HG03045 (cell line): ENCODE measurements at regions not wholly inside any gene's neighbourhood (a gene's known extent, or its start where the extent isn't known, plus 50 kb on each side); places are given as distances from the start of the nearest gene placed in this dataset.

Experiments used
- ATAC-seq: cut with Tn5 transposase; IDR thresholded peaks from one replicate; pipeline ENCODE4 v1.9.1; 2021; ENCODE audit warnings: mild to moderate bottlenecking, moderate library complexity; ENCODE audit not compliant: unreplicated experiment

DNA sequence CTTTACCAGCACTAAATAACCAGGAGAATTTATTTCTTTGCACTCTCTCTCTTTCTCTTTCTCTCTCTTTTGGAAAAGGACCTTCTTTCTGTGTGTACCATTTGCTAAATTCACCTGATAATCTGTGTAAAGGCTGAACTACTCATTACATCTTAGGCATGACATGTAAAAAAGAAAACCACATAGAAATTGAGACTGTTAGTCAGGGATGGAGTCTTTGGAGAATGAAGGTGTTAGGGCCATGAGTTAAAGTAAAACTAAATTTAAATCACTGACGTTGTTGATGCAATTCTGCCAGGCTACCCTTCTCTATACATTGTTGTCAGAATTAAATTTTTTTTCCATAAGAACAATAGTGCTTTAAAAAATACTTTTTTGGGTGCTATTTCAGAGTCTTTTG lies 263.3 kb downstream of the PTEN start:
- no peak for ATAC-seq

DNA sequence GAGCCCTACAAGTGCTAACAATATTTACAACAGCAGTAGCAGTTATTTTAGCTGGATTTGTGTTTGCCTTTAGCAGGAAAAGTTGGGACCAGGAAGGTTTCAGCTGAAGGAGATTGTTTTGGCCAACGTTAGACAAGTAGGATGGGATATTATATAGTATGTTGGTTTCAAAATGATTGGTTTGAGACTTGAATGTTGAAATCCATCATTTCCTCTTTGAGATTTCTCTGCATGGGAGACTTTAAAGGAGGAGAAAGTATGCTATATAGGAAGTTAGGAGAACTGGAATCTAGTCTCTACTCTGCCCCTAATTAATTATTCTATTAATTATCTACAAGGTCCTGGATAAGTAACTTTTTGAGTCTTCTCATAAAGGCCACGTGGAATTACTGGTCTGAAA lies 263.8 kb downstream of the PTEN start:
- ATAC-seq, result no peak

DNA sequence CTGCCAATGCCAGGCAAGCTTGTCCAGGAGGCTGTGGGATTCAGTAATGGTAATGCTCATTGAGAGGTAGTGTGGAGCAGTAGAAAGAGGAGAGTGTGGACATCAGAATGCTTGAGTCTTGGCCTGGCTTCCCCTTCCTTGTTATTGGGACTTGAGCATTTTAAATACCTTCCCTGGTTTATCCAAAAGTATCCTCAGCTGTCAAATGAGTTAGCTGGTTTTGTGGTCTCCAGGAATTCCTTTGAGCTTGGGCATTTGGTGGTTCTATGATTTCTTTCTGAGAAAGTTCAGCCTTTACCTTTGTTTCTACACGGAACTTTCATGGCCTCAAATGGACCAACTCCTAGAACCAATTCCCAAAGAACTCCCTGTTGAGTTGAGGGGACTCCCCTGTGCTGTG lies 264.3 kb downstream of the PTEN start:
- no peak for ATAC-seq

DNA sequence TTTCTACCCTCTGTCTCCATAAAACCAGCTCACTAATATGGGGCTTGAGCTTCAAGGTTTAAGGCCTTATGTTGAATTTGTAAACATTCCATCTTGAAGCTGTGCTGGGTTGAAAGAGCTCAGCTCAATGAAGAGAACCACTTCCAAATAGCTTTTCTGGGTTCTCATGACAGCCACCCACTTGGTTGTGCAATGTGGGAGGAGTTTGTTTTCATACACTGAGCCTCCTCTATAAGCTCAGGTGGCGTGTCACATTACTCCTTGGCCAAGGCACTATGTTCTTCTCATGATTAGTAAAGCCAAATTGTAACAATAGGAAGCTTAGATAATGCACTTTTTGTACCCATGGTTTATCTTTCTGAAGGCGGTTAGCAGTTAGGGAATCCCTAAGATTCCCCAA lies 265.6 kb downstream of the PTEN start:
- ATAC-seq, result no peak

DNA sequence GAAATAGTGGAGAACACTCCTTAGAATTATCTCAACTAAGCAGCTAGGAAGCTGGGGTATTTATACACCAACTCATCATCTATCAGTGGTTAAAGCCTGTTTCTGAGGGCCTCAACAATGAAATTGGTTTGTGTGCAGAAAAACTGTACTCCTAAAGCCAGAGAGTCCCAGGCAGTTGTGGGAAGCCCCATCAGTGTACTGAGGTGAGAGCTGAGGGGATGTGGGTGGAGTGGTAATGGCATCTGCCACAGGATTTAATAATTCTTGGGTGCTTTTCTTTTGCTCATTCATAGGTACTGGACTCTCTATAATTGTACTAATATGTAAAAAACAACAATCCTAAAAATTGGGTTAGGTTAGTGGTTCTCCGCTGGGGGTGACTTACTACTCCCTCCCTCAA lies 267.5 kb downstream of the PTEN start:
- ATAC-seq, result no peak

DNA sequence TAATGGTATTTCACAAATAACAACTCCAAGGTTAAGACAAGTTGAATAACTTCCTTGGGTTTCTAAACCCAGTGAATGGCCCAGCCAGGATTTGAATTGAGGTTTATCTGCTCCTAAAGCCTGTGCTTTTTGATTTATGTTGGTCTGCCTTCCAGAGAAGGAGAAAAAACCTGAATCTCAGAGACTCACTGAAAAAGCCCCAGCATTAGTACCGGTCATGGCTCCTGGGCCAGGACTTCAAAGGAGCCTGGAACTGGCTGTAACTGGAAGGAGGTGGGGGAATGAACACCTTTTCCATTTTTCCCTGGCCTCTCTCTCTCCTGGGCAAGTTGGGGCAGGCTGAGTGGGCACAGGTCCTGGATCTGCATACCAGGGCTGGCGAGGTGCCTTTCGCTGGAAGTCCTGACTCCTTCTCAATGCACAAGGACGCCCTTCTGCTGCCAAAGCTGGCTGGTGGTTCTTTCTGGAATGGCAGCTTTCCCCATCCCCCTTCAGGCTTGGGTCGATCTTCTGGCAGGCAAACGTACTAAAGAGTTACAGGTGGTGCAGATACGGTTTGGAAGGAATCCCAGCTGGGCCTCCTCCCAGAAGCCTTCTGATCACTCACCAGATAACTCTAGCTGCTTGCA lies 268.2 kb downstream of the PTEN start:
- ATAC-seq, result no peak

DNA sequence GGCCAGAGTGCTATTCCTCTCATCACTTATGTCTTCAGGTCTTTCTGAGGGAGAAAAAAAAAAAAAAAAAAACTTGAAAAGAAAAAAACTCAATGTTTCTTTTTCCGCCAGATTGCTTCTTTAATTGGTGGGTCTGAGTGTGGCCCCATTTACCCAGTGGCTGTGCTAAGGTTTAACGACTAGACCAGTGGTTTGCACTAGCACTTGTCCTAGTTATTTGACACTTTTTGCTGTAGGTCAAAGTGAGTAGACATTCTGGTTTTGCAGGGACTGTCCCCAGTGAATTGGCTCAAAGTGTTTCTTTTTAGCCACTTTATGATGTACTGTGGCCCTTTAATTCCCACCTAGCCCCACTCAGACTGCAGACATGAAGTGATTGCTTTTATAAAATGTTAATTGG lies 273.3 kb downstream of the PTEN start:
- no peak for ATAC-seq

DNA sequence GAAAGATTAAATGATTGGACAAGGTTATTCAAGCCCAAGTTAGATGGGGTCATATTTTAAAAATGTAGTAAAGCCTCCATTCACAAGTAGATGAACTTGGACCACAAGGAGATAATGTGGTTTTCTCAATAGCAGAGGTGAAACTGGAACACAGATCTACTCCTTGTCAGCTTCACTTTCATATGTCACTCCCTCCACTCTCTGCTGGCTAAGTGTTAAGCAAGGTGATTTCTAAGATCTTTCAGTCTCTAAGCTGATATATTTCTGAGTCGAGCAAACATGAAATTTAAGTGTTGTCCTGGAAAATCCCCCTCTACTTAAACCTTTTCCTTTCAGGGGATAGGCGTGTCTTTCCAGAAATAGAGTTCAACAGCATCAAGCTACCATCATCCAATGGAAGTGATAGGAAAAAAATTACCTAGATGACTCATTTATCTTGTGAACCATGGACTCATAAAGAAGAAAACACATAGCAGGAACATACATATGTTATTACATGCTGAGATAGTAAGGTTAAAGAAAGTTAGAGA lies 275.0 kb downstream of the PTEN start:
- peak; percentile 95 for ATAC-seq

DNA sequence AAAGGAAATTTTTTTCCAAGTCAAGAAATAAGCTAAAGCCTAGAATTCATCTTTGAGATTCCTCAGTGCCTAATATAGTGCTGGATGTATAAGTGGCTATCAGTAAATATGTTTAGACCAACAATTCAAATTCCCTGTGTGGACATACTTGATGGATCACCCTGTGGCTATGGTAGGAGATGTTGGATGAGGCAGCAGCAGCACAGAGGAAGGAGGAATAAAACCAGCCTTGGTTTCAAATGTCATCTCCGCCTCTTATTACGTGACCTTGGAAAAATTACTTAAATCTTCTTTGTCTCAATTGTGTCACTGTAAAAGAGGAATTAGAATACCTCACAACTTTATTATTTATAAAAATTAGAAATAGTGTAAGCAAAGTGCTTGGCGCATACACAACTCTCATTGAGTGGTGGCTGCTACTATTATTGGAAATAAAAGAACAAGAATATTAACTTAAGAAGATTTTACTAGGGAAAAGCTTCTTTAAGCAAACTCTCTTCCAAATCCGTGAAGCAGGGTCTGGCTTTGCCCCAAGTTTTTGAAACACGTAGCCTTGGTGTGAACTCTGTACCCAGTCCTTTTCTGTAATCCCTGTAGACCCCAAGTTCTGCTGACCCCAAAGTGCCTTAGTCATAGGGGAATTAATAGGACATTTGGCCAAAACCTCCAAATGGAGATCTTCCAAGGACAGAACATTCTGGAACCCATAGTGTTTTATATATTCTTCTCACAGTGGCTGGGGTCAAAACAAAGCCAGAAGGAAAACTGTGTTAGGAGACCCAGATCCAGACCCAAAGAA lies 283.8 kb downstream of the PTEN start:
- no peak for ATAC-seq

DNA sequence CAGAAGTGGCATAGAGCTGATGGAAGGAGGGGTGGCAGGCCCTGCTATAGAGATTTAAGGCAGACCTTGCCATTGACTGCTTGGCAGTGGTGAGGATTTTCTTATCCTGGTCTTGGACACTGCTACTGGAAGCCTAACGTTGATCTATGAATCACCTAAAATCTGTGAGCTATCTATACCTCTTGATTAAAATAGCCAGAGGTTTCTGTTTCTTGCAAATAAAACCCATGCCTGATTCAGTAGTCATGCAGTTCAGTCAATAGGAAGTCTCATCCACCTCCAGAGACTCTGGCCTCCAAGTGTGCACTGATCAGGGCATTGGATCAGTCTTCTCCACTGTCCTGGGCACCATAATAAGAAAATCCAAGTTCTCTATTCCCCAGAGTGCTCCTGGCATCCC lies 286.5 kb downstream of the PTEN start:
- no peak for ATAC-seq

DNA sequence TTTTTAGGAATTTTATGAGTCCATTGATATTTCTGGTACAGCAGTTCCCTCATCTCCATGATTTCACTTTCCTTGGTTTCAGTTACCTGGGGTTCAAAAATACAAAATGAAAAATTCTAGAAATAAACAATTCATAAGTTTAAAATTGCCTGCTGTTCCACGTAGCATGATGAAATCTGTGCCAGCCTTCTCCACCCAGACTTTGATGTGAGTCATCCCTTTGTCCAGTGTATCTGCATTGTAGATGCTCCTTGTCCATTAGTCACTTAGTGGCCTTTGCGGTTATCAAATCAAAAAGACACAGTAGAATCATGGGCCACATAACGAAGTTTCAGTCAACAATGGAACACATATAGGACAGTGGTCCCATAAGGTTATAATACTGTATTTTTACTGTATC lies 286.9 kb downstream of the PTEN start:
- ATAC-seq, result no peak

DNA sequence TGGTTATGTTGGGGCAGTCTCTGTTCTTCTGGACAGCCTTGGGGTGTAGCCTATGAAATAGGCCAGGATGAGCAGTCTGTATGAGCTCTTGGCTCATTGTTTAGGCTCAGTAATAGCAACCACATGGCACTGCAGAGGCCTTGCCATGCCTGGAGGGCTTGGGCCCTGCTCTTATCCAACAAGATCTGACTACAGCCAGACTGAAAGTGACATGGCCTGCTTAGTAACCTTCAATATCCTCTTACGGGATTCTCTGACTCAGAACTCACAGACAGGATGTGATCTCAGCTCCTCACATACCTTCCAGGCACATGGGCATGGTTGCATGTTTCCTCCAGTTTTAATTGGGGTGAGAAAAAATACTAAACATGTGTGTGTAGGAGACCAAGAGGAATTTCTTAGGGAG lies 289.3 kb downstream of the PTEN start:
- ATAC-seq, result peak; percentile 72

DNA sequence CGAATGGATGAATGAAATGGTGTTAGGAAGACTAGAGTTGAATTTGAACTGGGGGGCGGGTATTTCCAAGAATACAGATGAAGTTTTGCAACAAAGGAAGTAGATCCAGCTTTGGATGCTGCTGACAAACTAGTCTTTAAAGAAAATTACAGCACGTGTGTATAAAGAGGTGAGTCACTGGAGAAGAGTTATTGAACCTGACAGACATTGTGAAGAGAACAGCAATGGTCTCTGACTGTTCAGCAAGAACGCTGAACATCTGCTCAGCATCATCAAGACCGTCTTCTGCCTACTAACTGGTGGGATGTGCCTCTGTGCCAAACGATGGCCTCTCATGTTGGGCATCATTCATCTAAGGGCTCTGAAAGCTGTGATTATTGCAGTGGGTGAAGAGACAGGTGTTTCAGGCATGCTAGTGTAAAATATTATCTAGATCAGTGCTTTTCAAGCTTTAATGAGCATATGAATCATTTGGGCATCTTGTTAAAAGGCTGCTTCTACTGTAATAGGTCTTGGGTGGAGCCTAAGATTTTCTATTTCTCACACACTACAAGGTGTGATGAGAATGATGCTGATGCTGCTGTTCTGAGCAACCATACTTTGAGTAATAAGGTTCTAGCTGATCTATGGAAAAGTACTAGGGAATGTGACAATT lies 291.3 kb downstream of the PTEN start:
- ATAC-seq, result no peak

DNA sequence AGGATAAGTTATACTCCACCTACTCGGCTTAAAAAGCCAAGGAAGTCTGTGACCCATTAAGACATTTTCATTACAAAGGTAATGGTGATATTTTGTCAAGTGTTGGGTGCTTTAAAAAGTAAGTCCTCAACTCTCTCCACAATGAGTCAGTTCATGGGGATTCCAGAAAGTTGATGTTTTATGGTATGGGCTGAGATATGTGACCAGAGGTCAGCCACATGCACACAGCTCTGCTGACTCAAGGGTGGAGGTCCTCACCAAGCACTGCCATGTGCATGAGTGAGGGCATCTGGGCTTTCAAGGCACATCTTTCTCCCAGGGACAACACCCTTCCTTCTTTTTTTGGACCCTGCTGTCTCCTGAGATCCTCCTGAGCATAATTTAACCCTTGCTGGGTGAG lies 292.9 kb downstream of the PTEN start:
- ATAC-seq, result no peak

DNA sequence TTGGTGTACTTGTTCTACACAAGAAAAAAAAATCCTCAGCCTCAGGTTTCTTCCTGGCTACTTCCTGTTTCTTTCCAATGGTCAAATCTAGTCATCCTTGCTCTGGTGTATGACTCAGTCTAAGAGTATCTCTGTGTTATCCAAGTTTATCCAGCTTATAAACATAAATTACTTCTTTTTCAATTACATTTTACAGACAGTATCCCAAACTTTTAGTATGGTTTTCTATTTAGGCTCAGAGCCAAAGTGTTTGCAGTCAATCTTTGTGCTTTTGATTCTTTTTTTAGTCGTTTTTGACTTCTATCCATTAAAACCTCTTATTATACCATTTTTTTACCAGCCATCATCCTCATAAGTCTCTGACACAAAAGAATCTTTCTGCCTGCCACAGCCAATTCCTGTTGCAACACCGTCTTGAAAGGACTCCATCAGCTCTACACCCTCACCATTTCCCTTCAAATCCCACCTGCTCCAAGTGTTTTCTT lies 294.6 kb downstream of the PTEN start:
- ATAC-seq, result no peak

DNA sequence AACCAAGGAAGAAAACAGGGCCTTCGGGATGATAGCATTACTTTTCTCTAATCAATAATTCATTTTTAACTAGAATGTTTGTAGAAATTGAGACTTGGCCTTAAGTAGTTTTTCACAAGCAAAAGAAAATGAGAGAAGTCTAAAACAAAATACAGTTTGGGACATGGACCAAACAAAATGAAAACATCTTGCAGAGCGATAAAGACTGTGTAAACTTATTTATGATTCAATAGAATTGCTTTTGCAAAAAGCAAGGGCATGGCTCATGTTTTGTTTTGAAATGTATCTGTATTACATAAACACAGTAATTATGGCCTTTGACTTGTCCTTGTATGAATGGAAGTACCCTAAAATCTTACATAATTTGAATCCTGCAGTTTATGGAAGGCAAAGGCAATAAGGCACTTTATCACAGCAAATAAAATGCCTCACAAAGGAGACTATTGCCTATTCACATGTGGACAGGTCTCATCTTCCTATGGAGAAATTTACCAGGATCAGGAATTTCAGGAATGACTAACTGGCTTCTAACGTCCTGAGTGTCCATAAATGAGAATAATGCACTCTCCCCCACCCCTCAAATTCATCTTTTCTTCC lies 295.2 kb downstream of the PTEN start:
- ATAC-seq, result no peak

DNA sequence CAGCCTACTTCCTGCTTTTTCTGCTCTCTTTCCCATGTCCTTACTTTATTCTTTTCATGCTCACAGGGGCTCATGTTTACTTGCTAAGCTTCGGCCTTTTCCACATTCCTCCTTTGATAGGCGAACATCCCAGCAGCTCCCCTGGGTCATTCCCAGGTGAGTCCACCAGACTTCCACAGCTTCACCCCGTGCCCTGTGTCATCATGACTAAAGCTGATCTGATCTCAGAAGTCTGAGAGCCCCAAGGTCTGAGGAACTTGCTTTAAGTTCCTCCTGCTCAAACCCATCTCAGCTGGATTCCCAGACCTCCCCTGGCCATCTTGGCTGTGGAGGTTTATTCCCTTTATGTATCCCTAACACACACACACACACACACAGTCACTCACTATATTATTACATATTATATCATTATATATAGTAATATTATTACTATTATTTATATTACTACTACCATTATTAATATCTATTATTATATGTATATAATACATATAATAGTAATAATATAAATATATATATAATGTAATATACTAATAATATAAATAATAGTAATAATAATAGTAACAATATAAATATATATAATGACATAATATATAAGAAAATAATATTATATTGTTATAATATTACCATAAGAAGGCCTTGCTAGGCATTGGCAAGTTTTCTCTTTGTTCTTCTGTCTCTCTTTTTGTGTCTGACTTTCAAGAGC lies 295.9 kb downstream of the PTEN start:
- no peak for ATAC-seq

DNA sequence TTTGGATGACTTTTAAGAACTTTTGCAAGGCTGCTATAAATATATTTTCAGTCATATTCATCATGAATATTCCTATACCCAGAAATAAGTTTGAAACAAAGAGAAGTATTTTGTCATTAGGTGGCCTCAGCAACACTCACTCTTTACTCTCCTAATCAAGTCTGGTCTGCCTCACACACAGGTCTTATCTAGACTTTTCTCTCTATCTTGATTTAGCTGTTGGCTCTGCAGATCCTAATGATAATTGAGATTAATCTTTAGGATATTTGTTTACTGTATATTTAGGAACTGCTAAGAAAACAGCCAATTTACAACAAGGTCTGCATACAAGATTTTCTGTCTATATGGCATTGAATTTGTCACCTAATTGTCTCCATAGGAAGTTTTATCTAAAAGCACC lies 297.6 kb downstream of the PTEN start:
- ATAC-seq, result no peak

DNA sequence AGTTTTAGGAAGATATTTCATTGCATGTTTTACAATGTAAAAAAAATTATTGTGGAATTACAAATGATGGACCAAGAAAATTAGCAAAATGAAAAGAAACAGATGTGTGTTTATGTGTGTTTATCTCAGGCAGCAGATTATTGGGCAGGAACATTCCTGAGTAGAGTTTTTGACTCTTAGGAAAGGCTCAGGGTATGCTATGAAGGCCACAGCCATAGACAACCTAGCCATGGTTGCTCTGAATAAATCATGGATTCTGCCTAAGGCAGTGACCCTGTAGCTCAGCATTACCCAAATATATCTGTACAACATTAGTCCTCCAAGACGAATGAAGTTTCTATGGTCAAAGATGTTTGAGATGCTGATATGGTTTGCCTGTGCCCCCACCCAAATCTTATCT lies 298.3 kb downstream of the PTEN start:
- no peak for ATAC-seq

DNA sequence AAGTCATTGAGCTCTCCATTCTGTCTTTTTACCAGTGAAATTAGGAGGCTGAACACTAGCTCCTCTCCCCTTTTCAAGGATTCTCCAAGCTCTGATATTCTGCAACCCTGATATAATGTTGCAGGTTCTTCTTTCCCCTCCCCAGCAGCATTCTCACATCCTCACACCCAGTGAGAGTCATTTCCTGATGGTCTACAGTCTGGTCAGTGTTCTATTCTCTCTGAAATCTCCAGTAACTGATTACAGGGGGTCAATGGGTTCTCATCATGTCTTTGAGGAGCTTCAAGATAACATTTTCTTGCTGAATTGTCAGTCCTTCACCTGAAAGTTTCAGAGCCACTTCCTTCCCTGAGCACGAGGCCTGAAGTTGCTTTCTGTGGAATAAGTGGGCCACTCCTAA lies 299.4 kb downstream of the PTEN start:
- no peak for ATAC-seq

DNA sequence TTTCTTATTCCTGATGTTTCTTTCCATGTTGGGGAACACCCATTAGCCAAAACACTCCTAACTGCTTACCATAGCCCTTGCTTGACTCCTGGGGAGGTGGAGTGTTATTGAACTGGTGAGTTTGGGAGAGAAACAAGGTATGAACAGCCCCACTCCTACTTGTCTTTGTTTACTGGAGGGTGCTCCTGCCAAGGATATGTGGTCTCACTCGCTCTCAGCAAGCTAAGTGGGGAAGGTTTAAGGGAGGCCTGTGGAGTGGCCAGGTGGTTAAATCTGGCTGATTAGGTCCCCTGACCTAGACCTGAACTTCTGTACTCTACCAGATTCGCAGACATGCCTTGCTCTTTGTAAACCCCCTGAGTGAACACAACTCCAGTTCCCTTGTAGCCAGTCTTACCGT lies 300.1 kb downstream of the PTEN start:
- ATAC-seq, result no peak
